ENCODE measurements at regions not wholly inside any gene's neighbourhood (a gene's known extent, or its start where the extent isn't known, plus 50 kb on each side); places are given as distances from the start of the nearest gene placed in this dataset.
A peak's percentile ranks its signal among the peaks of the same experiment; 100 is the strongest.

GRCh38 chr18:76687304-76687962, 134.9 kb upstream of the ZNF236 start:
- no peaks in the 10 kb centered on the region for H3K9me3 ChIP-seq (ENCODE audit: insufficient read depth, low read depth, low read length)
- H2AFZ ChIP-seq (ENCODE audit: low read depth, low read length): peak overlapping the region; percentile 61
- H3K27me3 ChIP-seq (ENCODE audit: insufficient read depth, low read length): peaks cover 9% of the 10 kb centered on the region
- Mint-ChIP-seq H3K4me1 (ENCODE audit: low read depth, unreplicated experiment) (peaks cover 8% of the 10 kb centered on the region), H3K27me3 (ENCODE audit: low read depth, unreplicated experiment) (peaks cover 2% of the 10 kb centered on the region), H3K27ac (ENCODE audit: unreplicated experiment) (peak overlapping the region; percentile 94), H3K4me3 (ENCODE audit: unreplicated experiment) (no peak overlapping the region), H3K9me3 (ENCODE audit: unreplicated experiment) (no peaks in the 10 kb centered on the region), H3K36me3 (ENCODE audit: low read depth, unreplicated experiment) (no peaks in the 10 kb centered on the region)
- peak; percentile 80 for DNase-seq (ENCODE audit: low read depth)
- FAIRE-seq: no peak
- peaks cover 11% of the 10 kb centered on the region for H3K4me1 ChIP-seq (ENCODE audit: insufficient read depth, low read length)
- peak overlapping the region; percentile 84 for H3K27ac ChIP-seq (ENCODE audit: low read depth, low read length)
- TF ChIP-seq EZH2 (IDR thresholded peaks at IDR 0.05; ENCODE audit: insufficient read depth, low read length): no peak
- TF ChIP-seq, protein P1, sequence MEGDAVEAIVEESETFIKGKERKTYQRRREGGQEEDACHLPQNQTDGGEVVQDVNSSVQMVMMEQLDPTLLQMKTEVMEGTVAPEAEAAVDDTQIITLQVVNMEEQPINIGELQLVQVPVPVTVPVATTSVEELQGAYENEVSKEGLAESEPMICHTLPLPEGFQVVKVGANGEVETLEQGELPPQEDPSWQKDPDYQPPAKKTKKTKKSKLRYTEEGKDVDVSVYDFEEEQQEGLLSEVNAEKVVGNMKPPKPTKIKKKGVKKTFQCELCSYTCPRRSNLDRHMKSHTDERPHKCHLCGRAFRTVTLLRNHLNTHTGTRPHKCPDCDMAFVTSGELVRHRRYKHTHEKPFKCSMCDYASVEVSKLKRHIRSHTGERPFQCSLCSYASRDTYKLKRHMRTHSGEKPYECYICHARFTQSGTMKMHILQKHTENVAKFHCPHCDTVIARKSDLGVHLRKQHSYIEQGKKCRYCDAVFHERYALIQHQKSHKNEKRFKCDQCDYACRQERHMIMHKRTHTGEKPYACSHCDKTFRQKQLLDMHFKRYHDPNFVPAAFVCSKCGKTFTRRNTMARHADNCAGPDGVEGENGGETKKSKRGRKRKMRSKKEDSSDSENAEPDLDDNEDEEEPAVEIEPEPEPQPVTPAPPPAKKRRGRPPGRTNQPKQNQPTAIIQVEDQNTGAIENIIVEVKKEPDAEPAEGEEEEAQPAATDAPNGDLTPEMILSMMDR (IDR thresholded peaks at IDR 0.05; ENCODE audit: insufficient read depth, low read depth, low read length): no peak
- H4K20me1 ChIP-seq (ENCODE audit: insufficient read depth, low read length): no peaks in the 10 kb centered on the region
- peak overlapping the region; percentile 67 for H3K9ac ChIP-seq (ENCODE audit: low read length)
- H3K36me3 ChIP-seq (ENCODE audit: insufficient read depth, low read length): no peaks in the 10 kb centered on the region
- H3K4me2 ChIP-seq (ENCODE audit: low read length): peak overlapping the region; percentile 75
- no peaks in the 10 kb centered on the region for H3K79me2 ChIP-seq (ENCODE audit: insufficient read depth, low read length)
- no peak overlapping the region for H3K4me3 ChIP-seq (ENCODE audit: insufficient read depth, low read depth, low read length)

GRCh38 chr18:76686737-76687231, 135.6 kb upstream of the ZNF236 start:
- Histone ChIP-seq H3K27ac (ENCODE audit: low read depth, low read length) (peak overlapping the region; percentile 84), H3K4me2 (ENCODE audit: low read length) (peak overlapping the region; percentile 75), H3K79me2 (ENCODE audit: insufficient read depth, low read length) (no peaks in the 10 kb centered on the region), H3K9me3 (ENCODE audit: insufficient read depth, low read depth, low read length) (no peaks in the 10 kb centered on the region), H4K20me1 (ENCODE audit: insufficient read depth, low read length) (no peaks in the 10 kb centered on the region), H3K4me3 (ENCODE audit: insufficient read depth, low read depth, low read length) (no peak overlapping the region), H3K36me3 (ENCODE audit: insufficient read depth, low read length) (no peaks in the 10 kb centered on the region), H3K9ac (ENCODE audit: low read length) (peak overlapping the region; percentile 67), H2AFZ (ENCODE audit: low read depth, low read length) (peak overlapping the region; percentile 61), H3K27me3 (ENCODE audit: insufficient read depth, low read length) (peaks cover 5% of the 10 kb centered on the region), H3K4me1 (ENCODE audit: insufficient read depth, low read length) (peaks cover 11% of the 10 kb centered on the region)
- H3K4me3 Mint-ChIP-seq (ENCODE audit: unreplicated experiment): no peak overlapping the region
- H3K9me3 Mint-ChIP-seq (ENCODE audit: unreplicated experiment): no peaks in the 10 kb centered on the region
- peak; percentile 20 for FAIRE-seq
- no peak for TF ChIP-seq EZH2 (IDR thresholded peaks at IDR 0.05; ENCODE audit: insufficient read depth, low read length)
- TF ChIP-seq, protein P1 (IDR thresholded peaks at IDR 0.05; ENCODE audit: insufficient read depth, low read depth, low read length): peak; percentile 67
- no peaks in the 10 kb centered on the region for H3K36me3 Mint-ChIP-seq (ENCODE audit: low read depth, unreplicated experiment)
- H3K27ac Mint-ChIP-seq (ENCODE audit: unreplicated experiment): peak overlapping the region; percentile 94
- peaks cover 2% of the 10 kb centered on the region for H3K27me3 Mint-ChIP-seq (ENCODE audit: low read depth, unreplicated experiment)
- H3K4me1 Mint-ChIP-seq (ENCODE audit: low read depth, unreplicated experiment): peaks cover 8% of the 10 kb centered on the region
- peak; percentile 70 for DNase-seq (ENCODE audit: low read depth)

GRCh38 chr18:76685860-76686259, 136.5 kb upstream of the ZNF236 start:
- no peak overlapping the region for H2AFZ ChIP-seq (ENCODE audit: low read depth, low read length)
- H3K27me3 Mint-ChIP-seq (ENCODE audit: low read depth, unreplicated experiment): no peaks in the 10 kb centered on the region

More at GRCh38 chr18:76685860-76686259, 136.5 kb upstream of the ZNF236 start:
- Histone ChIP-seq H3K4me3 (ENCODE audit: insufficient read depth, low read depth, low read length) (no peak overlapping the region), H3K79me2 (ENCODE audit: insufficient read depth, low read length) (no peaks in the 10 kb centered on the region), H3K4me2 (ENCODE audit: low read length) (no peak overlapping the region), H3K9me3 (ENCODE audit: insufficient read depth, low read depth, low read length) (no peaks in the 10 kb centered on the region), H3K9ac (ENCODE audit: low read length) (no peak overlapping the region), H3K27me3 (ENCODE audit: insufficient read depth, low read length) (peaks cover 5% of the 10 kb centered on the region), H3K27ac (ENCODE audit: low read depth, low read length) (no peak overlapping the region), H4K20me1 (ENCODE audit: insufficient read depth, low read length) (no peaks in the 10 kb centered on the region), H3K4me1 (ENCODE audit: insufficient read depth, low read length) (peaks cover 11% of the 10 kb centered on the region), H3K36me3 (ENCODE audit: insufficient read depth, low read length) (no peaks in the 10 kb centered on the region)
- Mint-ChIP-seq H3K4me1 (ENCODE audit: low read depth, unreplicated experiment) (peaks cover 8% of the 10 kb centered on the region), H3K27ac (ENCODE audit: unreplicated experiment) (no peak overlapping the region), H3K4me3 (ENCODE audit: unreplicated experiment) (no peak overlapping the region), H3K36me3 (ENCODE audit: low read depth, unreplicated experiment) (no peaks in the 10 kb centered on the region), H3K9me3 (ENCODE audit: unreplicated experiment) (no peaks in the 10 kb centered on the region)
- DNase-seq (ENCODE audit: low read depth): no peak
- TF ChIP-seq, protein P1 (IDR thresholded peaks at IDR 0.05; ENCODE audit: insufficient read depth, low read depth, low read length): no peak
- no peak for TF ChIP-seq EZH2 (IDR thresholded peaks at IDR 0.05; ENCODE audit: insufficient read depth, low read length)
- FAIRE-seq: no peak

Data from astrocyte (in vitro differentiated cells and primary cell).